ENCODE measurements at regions not wholly inside any gene's neighbourhood (a gene's known extent, or its start where the extent isn't known, plus 50 kb on each side); places are given as distances from the start of the nearest gene placed in this dataset.

DNA sequence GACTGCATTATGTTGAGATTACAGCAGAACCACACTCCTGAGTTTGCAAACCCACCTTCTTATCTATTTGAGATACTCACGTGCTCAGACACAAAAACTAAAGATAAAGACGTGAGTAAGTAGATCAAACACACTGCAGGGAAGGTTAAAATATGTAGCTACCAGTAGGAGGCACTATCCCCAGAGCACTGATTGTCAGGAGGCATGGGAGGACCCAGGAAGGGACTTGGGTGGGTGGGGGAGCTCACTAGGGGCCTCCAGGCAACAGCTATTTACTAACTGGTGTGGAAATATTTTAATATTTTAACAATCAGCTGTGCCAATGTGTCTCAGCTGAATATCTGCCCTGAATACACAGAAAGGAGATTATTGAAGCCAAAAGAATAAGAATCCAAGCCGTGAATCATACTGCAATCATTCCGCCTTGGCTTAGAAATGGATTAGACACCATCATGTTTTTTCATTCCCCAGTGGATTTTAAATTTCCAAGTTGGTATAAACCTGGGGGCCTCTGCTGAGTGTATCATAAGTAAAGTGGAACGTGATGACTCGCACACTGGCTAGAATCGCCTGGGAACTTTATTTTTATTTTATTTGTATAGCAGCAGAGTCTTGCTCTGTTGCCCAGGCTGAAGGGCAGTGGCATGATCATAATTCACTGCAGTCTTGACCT lies 73.2 kb upstream of the CACNA1A start:
- TF ChIP-seq, protein P1, sequence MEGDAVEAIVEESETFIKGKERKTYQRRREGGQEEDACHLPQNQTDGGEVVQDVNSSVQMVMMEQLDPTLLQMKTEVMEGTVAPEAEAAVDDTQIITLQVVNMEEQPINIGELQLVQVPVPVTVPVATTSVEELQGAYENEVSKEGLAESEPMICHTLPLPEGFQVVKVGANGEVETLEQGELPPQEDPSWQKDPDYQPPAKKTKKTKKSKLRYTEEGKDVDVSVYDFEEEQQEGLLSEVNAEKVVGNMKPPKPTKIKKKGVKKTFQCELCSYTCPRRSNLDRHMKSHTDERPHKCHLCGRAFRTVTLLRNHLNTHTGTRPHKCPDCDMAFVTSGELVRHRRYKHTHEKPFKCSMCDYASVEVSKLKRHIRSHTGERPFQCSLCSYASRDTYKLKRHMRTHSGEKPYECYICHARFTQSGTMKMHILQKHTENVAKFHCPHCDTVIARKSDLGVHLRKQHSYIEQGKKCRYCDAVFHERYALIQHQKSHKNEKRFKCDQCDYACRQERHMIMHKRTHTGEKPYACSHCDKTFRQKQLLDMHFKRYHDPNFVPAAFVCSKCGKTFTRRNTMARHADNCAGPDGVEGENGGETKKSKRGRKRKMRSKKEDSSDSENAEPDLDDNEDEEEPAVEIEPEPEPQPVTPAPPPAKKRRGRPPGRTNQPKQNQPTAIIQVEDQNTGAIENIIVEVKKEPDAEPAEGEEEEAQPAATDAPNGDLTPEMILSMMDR (IDR thresholded peaks at IDR 0.05; ENCODE audit: borderline replicate concordance): no peak
- Histone ChIP-seq H3K36me3 (no peaks in the 10 kb centered on the region), H3K4me3 (no peak overlapping the region), H3K9me3 (replicated peaks) (peaks cover 41% of the 10 kb centered on the region), H3K27ac (replicated peaks) (no peak overlapping the region), H3K4me1 (no peaks in the 10 kb centered on the region), H3K27me3 (ENCODE audit: low read depth) (peaks cover 26% of the 10 kb centered on the region)
- intact Hi-C loops (cut with micrococcal nuclease): no loop called here
- no peak for DNase-seq

DNA sequence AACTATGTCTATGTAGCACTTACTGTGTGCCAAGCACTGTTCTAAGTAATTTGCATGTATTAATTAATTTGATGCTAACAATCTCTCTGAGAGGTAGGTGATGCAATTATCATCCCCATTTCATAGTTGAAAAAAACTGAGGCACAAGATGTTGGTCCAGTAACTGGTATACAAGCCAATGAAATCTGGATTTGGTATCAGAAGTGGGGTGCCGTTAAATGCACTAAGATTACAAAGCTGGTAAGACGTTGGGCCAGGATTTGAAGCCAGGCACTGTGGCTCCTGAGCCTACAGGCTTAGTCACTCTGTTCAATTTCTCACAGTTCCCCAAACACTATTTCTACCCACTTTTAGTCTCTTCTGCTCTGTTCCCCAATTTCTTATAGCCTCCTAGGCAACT lies 70.4 kb upstream of the CACNA1A start:
- Histone ChIP-seq H3K27me3 (ENCODE audit: low read depth) (peaks cover 50% of the 10 kb centered on the region), H3K4me1 (no peaks in the 10 kb centered on the region), H3K4me3 (no peak overlapping the region), H3K9me3 (replicated peaks) (peaks cover 41% of the 10 kb centered on the region), H3K36me3 (no peaks in the 10 kb centered on the region), H3K27ac (replicated peaks) (no peak overlapping the region)
- TF ChIP-seq, protein P1 (IDR thresholded peaks at IDR 0.05; ENCODE audit: borderline replicate concordance): no peak
- DNase-seq: no peak
- intact Hi-C loops (cut with micrococcal nuclease): no loop called here

- H3K9me3 ChIP-seq (replicated peaks): peaks cover 41% of the 10 kb centered on the region
- H3K27ac ChIP-seq (replicated peaks): no peak overlapping the region
- intact Hi-C loops (cut with micrococcal nuclease): no loop called here
- H3K4me3 ChIP-seq: no peak overlapping the region
- TF ChIP-seq, protein P1 (IDR thresholded peaks at IDR 0.05; ENCODE audit: borderline replicate concordance): peak; percentile 18
- H3K4me1 ChIP-seq: no peaks in the 10 kb centered on the region
- H3K27me3 ChIP-seq (ENCODE audit: low read depth): peaks cover 58% of the 10 kb centered on the region
- no peak for DNase-seq
- no peaks in the 10 kb centered on the region for H3K36me3 ChIP-seq
These were observed 68.7 kb upstream of the CACNA1A start for GRCh38 chr19:13574933-13575332.

GRCh38 chr19:13573056-13573667 lies 66.9 kb upstream of the CACNA1A start:
- no peak for DNase-seq
- peaks cover 23% of the 10 kb centered on the region for H3K9me3 ChIP-seq (replicated peaks)
- no peaks in the 10 kb centered on the region for H3K4me1 ChIP-seq
- no peak overlapping the region for H3K4me3 ChIP-seq
- TF ChIP-seq, protein P1 (IDR thresholded peaks at IDR 0.05; ENCODE audit: borderline replicate concordance): no peak
- peaks cover 75% of the 10 kb centered on the region for H3K27me3 ChIP-seq (ENCODE audit: low read depth)
- intact Hi-C loops (cut with micrococcal nuclease): no loop called here
- H3K27ac ChIP-seq (replicated peaks): no peak overlapping the region
- no peaks in the 10 kb centered on the region for H3K36me3 ChIP-seq

DNA sequence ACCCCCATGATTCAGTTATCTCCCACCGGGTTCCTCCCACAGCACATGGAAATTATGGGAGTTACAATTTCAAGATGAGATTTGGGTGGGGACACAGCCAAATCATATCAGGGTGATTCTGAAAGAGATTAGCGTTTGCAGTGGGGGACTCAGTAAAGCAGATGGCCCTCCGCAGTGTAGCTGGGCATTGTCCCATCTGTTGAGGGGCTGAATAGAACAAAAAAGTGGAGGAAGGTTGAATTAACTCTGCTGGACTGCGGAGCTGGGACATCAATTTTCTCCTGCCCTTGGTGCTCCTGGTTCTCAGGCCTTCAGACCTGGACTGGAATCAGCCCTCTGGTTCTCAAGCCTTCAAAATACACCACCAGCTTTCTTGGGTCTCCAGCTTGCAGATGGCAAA lies 55.2 kb upstream of the CACNA1A start:
- H3K9me3 ChIP-seq (replicated peaks): peaks cover 18% of the 10 kb centered on the region
- H3K27me3 ChIP-seq (ENCODE audit: low read depth): peaks cover 74% of the 10 kb centered on the region
- H3K4me1 ChIP-seq: no peaks in the 10 kb centered on the region
- DNase-seq: no peak
- H3K27ac ChIP-seq (replicated peaks): no peak overlapping the region
- no peak overlapping the region for H3K4me3 ChIP-seq
- intact Hi-C loops (cut with micrococcal nuclease): no loop called here
- no peaks in the 10 kb centered on the region for H3K36me3 ChIP-seq
- TF ChIP-seq, protein P1 (IDR thresholded peaks at IDR 0.05; ENCODE audit: borderline replicate concordance): no peak

Data from left ventricle myocardium inferior (tissue), 1 donor.